Central memory CD4-positive, alpha-beta T cell (primary cell): ENCODE measurements at regions not wholly inside any gene's neighbourhood (a gene's known extent, or its start where the extent isn't known, plus 50 kb on each side); places are given as distances from the start of the nearest gene placed in this dataset.
"Not testable (repeated sequence)": the region's sequence is repeated elsewhere in the genome, so short reads cannot be mapped to it uniquely, and the experiment has no call there.

Experiments
- DNase-seq: peaks from one replicate; pipeline ENCODE4 v3.0.0; 2022

GRCh38 chr3:106029954-106030626, 161.3 kb upstream of the CBLB start:
- no peak for DNase-seq

DNA sequence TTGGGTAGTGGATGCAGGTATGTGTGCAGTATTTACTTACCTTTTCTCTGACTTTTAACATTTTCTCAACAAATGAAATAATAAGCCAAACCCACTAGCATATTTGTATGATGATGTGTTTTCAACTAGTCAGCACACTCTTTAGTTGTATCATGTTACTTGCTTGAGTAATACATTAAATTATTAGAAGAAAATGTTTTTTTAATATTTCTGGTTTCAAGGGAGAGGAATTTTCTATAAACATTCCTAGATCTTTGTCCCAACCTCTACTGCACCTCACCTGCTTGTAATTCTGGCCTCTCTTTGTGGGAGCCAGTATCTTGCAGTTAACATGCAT, 161.8 kb upstream of the CBLB start:
- DNase-seq, result no peak

- DNase-seq, result no peak
These were observed 163.7 kb upstream of the CBLB start for GRCh38 chr3:106032479-106032878.

DNA sequence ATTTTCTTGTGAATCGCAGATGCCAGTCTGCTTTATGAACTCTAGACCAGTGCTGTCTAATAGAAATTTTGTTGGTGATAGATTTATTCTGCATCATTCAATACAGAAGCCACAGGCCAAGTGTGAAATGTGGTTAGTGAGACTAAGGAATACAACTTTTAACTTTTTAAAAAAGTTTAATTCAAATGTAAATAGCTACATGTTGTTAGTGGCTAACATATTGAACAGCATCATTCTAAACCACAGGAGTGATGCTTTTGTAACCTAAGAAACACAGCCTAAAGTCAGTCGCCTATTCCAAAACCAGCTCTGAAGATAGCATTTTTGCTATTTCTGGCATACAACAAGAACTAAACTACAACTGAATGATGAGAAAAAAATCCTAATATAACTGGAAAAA, 164.8 kb upstream of the CBLB start:
- no peak for DNase-seq

- no peak for DNase-seq
These were observed 165.5 kb upstream of the CBLB start for GRCh38 chr3:106034313-106034712.

DNA sequence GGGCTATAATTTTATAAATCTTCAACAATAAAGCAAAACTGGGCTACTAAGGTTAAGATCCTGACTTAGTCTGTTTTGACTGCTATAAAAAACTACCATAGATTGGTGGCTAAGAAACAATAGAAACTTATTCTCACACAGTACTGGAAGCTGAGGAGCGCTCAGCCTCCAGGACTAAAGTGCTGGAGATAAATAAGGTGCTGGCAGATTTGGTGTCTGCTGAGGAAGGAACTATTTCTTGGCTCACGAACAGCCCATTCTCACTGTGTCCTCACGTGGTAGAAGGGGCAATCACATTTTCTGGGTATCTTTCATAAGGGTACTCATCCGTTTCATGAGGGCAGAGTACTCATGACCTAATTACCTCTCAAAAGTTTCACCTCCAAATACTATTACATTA, 166.8 kb upstream of the CBLB start:
- no peak for DNase-seq

DNA sequence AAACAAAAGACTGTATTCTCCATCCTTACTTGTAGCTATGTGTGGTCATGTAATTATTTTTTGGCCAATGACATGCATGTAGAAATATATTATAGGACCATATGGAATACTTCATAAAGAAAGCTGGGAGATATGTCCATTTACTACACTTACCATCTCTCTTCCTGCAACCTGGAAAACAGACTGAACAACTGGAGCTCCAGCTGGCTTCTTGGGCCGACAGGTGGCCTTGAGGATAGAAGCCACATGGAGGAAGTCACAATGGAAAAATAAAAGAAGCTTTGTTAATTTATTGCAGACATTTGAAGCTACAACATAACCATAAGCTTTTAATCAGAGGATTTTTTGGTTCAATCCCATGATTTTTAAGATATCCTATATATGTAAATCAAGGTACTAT, 167.9 kb upstream of the CBLB start:
- DNase-seq, result no peak

GRCh38 chr3:106047221-106047620, 178.4 kb upstream of the CBLB start:
- DNase-seq, result no peak

GRCh38 chr3:106048946-106049481, 180.2 kb upstream of the CBLB start:
- no peak for DNase-seq

DNA sequence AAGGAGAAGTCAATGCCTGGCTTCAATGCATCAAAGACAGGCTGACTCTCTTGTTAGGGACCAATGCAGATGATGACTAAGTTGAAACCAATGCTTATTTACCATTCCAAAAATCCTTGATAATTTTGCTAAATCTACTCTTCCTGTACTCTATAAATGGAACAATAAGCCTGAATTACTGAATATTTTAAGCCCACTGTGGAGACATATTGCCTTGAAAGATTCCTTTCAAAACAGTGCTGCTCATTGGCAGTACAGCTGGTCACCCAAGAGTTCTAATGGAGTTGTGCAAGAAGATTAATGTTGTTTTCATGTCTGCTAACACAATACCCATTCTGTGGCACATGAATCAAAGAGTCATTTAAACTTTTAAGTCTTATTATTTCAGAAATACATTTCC, 181.0 kb upstream of the CBLB start:
- DNase-seq, result no peak

DNA sequence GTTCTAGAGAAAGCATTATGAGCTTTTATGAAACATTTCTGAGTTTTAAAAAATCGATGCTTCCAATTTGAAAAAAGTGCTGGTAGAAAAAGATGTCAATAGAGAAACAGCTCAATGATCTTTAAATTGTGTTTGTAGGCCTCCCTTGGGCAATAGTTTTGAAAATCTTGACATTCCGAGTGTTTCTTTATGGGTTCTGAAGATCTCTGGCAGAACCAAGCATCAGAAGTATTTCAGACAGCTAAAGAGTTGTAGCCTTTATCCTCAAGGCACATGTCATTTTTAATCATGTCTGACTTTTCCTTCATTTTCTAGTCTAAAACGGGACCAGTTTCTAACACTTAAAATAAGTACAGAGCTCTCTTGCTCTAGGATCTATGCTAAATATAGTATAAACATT, 188.1 kb upstream of the CBLB start:
- DNase-seq, result no peak

GRCh38 chr3:106058475-106058874, 189.7 kb upstream of the CBLB start:
- no peak for DNase-seq

DNA sequence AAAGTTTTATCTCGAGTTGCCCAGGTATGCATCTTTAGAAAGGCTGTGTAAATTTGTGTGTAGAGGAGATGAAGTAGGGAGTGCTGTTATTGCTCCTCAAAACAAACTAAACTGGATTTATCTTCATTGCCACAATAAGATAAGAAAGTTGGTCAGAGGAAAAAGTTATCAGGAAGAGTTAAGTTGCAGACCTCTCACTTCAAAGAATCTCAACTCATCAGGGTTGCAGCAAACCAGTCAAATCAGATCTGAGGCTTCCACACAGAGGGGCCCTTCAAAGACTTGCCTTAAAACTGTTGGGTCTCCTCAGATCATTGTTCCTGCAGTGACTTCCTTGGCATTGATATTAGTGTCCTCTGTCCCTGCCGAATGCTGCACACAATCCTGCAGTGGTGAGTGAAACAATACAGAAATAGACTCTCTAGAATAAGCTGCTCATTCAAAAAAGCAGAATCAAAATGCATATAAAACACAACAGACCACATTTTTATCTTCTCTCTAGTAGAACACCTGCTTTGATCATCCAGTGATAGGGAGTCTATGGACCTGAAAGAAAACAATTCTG, 191.2 kb upstream of the CBLB start:
- DNase-seq, result no peak

DNA sequence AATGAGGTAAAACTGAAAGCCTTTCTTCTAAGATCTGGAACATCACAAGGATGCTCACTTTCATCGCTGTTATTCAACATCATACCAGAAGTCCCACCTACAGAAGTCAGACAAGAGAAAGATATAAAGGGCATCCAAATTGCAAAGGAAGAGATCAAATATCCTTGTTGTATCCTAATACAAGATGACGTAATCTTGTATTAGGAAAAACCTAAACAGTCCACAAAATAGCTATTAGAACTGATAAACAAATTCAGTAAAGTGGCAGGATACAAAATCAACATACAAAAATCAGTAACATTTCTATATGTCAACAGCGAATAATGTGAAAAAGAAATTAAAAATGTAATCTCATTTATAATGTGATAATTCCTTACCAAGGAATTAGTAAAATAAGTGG, 195.1 kb upstream of the CBLB start:
- no peak for DNase-seq

DNA sequence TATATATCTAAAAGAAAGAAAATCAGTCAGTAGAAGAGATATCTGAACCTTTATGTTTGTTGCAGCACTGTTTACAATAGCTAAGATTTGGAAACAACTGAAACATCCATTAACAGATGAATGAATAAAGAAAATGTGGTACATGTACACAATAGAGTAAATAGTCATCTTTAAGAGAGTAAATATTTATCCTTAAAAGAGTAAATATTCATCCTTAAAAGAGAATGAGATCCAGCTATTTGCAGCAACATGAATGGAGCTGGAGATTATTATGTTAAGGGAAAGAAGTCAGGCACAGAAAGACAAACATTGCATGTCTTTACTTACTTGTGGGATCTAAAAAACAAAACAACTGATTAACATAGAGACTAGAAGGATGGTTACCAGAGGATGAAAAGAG, 197.0 kb upstream of the CBLB start:
- DNase-seq, result no peak

DNA sequence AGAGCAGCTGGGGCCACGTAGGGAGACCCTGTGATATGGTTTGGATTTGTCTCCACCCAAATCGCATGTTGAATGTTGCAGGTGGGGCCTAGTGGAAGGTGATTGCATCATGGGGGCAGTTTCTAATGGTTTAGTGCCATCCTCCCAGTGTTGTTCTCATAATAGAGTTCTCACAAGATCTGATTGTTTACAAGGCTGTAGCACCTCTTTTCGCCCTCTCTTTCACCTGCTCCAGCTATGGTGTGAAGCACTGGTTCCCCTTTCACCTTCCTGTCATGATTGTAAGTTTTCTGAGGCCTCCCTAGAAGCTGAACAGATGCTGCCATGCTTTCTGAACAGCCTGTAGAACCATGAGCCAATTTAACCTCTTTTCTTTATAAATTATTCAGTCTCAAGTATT, 198.9 kb upstream of the CBLB start:
- DNase-seq, result no peak

- no peak for DNase-seq
These were observed 199.6 kb upstream of the CBLB start for GRCh38 chr3:106068381-106068780.

DNA sequence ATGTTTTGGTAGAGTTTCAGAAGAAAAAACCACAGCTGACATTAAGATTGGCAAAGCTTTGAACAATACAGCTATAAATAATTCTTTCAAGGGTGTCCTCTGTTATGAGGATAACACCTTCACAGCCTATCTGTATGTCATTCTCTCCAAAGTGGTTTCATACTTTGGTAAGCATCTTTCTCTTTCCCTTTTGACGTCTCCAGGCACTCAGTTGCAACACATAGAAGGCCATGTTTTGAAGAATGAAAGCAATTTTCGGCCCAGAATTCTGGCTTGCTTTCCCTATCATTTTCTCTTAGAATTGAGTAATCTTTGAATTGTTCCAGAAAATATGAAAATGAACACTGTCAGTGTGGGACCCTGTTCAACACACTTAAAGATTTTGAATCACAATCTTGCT, 200.0 kb upstream of the CBLB start:
- DNase-seq, result no peak

GRCh38 chr3:106070187-106070586, 201.4 kb upstream of the CBLB start:
- DNase-seq, result no peak

DNA sequence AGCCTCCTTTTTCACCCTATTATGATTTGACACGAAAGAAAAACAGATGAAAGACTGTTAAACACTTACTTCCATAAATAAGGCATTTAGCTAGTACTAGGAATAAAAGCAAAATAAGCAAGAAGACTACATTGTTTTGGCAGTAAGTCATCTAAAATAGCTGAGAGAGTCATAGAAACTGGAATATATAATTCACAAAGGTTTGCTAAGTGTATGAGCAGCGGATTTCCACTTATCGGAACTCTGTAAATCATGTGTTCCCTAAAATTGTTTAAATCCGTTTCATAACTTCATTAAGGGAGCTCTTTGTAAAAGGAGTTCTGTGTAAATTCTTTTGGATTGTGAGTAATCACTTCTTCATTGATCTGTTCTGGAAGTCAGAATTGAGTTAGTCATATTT, 202.5 kb upstream of the CBLB start:
- no peak for DNase-seq

- DNase-seq, result not testable (repeated sequence)
These were observed 203.8 kb upstream of the CBLB start for GRCh38 chr3:106072596-106072995.

GRCh38 chr3:106073806-106074205, 205.0 kb upstream of the CBLB start:
- DNase-seq, result not testable (repeated sequence)

GRCh38 chr3:106075731-106076130, 206.9 kb upstream of the CBLB start:
- not testable (repeated sequence) for DNase-seq

- DNase-seq, result no peak
These were observed 209.8 kb upstream of the CBLB start for GRCh38 chr3:106078635-106079034.

DNA sequence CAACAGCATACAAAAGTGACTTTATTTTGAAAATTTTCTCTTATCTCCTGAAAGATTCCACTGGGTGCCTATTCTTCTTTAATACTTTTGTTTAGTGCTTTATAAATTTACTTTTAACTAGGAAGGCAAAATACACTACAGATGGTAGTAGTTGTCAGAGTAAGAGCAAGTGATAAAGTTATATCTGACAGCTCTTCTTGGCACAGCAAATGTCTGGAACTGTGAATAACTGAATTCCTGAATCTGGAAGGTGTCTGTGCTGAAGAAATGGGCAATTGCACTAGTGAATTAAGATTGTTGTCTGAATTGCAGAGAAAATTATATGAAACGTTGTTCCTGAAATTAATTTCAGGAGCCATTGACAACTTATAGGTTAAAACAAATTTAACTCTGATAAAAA, 213.8 kb upstream of the CBLB start:
- DNase-seq, result no peak
